NB4 (cell line): ENCODE measurements at regions not wholly inside any gene's neighbourhood (a gene's known extent, or its start where the extent isn't known, plus 50 kb on each side); places are given as distances from the start of the nearest gene placed in this dataset.

ENCODE experiments used
- DNase-seq: peaks from one replicate; pipeline ENCODE4 v3.0.0; 2010; ENCODE audit warnings: low read depth
- H3K4me3 ChIP-seq: one replicate; pipeline ENCODE4 v1.5.1; 2011; ENCODE audit warnings: mild to moderate bottlenecking, low read depth, low read length, moderate library complexity
- CTCF ChIP-seq: IDR thresholded peaks from one replicate; pipeline ENCODE4 v1.5.1; 2012; ENCODE audit warnings: low read depth, low read length
- MAX ChIP-seq: IDR thresholded peaks from 2 replicates; pipeline ENCODE4 v1.6.1; 2011; ENCODE audit warnings: low read depth, low read length
- MYC ChIP-seq: IDR thresholded peaks from 2 replicates; pipeline ENCODE4 v1.6.1; 2011; ENCODE audit warnings: low read depth, low read length
- POLR2A ChIP-seq: IDR thresholded peaks from 2 replicates; pipeline ENCODE4 v1.6.1; 2011; ENCODE audit warnings: mild to moderate bottlenecking; ENCODE audit not compliant: insufficient read length; ENCODE audit errors: extremely low read depth

- no peak for TF ChIP-seq MAX
- TF ChIP-seq CTCF, result peak; percentile 9
- TF ChIP-seq POLR2A, result no peak
- TF ChIP-seq MYC, result no peak
- H3K4me3 ChIP-seq, result no peak overlapping the region
- DNase-seq, result peak; percentile 44
Measured at GRCh38 chr11:29333993-29334775, 682.6 kb downstream of the KCNA4 start.

- TF ChIP-seq POLR2A, result no peak
- TF ChIP-seq MYC, result no peak
- TF ChIP-seq CTCF, result no peak
- TF ChIP-seq MAX, result no peak
- H3K4me3 ChIP-seq, result no peak overlapping the region
Measured at GRCh38 chr11:29331451-29332010, 685.3 kb downstream of the KCNA4 start.

GRCh38 chr11:29328961-29329441 is 687.8 kb downstream of the KCNA4 start:
- DNase-seq, result peak; percentile 27
- H3K4me3 ChIP-seq, result no peak overlapping the region
- TF ChIP-seq MAX (no peak), CTCF (peak; percentile 26), POLR2A (no peak), MYC (no peak)

More at GRCh38 chr11:29331451-29332010, 685.3 kb downstream of the KCNA4 start:
- DNase-seq, result no peak

GRCh38 chr11:29327891-29328290 is 688.9 kb downstream of the KCNA4 start:
- no peak overlapping the region for H3K4me3 ChIP-seq
- DNase-seq, result no peak
- TF ChIP-seq CTCF (no peak), POLR2A (no peak), MAX (no peak), MYC (no peak)

GRCh38 chr11:29326757-29327156 is 690.1 kb downstream of the KCNA4 start:
- no peak overlapping the region for H3K4me3 ChIP-seq
- TF ChIP-seq CTCF (no peak), MYC (no peak), POLR2A (no peak), MAX (no peak)
- DNase-seq, result no peak
